ENCODE measurements at regions not wholly inside any gene's neighbourhood (a gene's known extent, or its start where the extent isn't known, plus 50 kb on each side); places are given as distances from the start of the nearest gene placed in this dataset.

- no peak for TF ChIP-seq CTCF (IDR thresholded peaks at IDR 0.05)
- no peak overlapping the region for H3K4me3 Mint-ChIP-seq
- DNase-seq, result no peak
- Histone ChIP-seq H3K27me3 (ENCODE audit: control insufficient read depth in 2 of 2, insufficient read depth in 2 of 2, low read length in 2 of 2) (no peaks in the 10 kb centered on the region), H3K9me3 (replicated peaks in 1 of 2; ENCODE audit: control insufficient read depth in 1 of 2, insufficient read depth in 1 of 2, low read length in 2 of 2) (peaks cover 30% of the 10 kb centered on the region in 2 donors), H3K36me3 (replicated peaks in 1 of 2; ENCODE audit: control insufficient read depth in 1 of 2, insufficient read depth in 2 of 2, low read length in 2 of 2) (no peaks in the 10 kb centered on the region), H3K4me1 (ENCODE audit: control insufficient read depth in 1 of 2, insufficient read depth in 2 of 2, low read length in 2 of 2) (no peaks in the 10 kb centered on the region), H3K79me2 (ENCODE audit: insufficient read depth, low read length) (no peaks in the 10 kb centered on the region), H3K27ac (ENCODE audit: low read depth in 1 of 2, low read length in 2 of 2) (no peak overlapping the region), H2AFZ (ENCODE audit: insufficient read depth, low read depth, low read length, poor library complexity, severe bottlenecking) (no peak overlapping the region), H3K4me2 (replicated peaks; ENCODE audit: extremely low read depth, low read length, poor library complexity, severe bottlenecking) (no peak overlapping the region), H4K20me1 (ENCODE audit: insufficient read depth, low read length) (no peaks in the 10 kb centered on the region), H3K9ac (ENCODE audit: insufficient read depth, low read length, poor library complexity, severe bottlenecking) (no peak overlapping the region), H3K4me3 (replicated peaks in 1 of 3; ENCODE audit: low read depth in 2 of 3, low read length in 3 of 3) (no peak overlapping the region)
- no peaks in the 10 kb centered on the region for H3K4me1 Mint-ChIP-seq
- no CpG with 5 or more reads among the region's 2 CpGs for WGBS (ENCODE audit: insufficient coverage)
- no peaks in the 10 kb centered on the region for H3K36me3 Mint-ChIP-seq
- intact Hi-C loops (cut with micrococcal nuclease), result no loop called here
- peaks cover 4 to 19% (median 13%) of the 10 kb centered on the region in 7 donors for H3K9me3 Mint-ChIP-seq
- no peak overlapping the region for H3K27ac Mint-ChIP-seq
- no peaks in the 10 kb centered on the region for H3K27me3 Mint-ChIP-seq (ENCODE audit: low read depth in 3 of 3)
Measured at GRCh38 chr2:125041846-125042245, 1016.8 kb downstream of the CNTNAP5 start.

- H3K79me2 ChIP-seq (ENCODE audit: insufficient read depth, low read length), result no peaks in the 10 kb centered on the region
- H4K20me1 ChIP-seq (ENCODE audit: insufficient read depth, low read length), result no peaks in the 10 kb centered on the region
- Mint-ChIP-seq H3K9me3 (peaks cover 4 to 16% (median 11%) of the 10 kb centered on the region in 7 donors), H3K27ac (no peak overlapping the region), H3K4me1 (no peaks in the 10 kb centered on the region), H3K27me3 (ENCODE audit: low read depth in 3 of 3) (no peaks in the 10 kb centered on the region), H3K4me3 (no peak overlapping the region), H3K36me3 (no peaks in the 10 kb centered on the region)
- H3K4me2 ChIP-seq (replicated peaks; ENCODE audit: extremely low read depth, low read length, poor library complexity, severe bottlenecking), result no peak overlapping the region
- no peak overlapping the region for H2AFZ ChIP-seq (ENCODE audit: insufficient read depth, low read depth, low read length, poor library complexity, severe bottlenecking)
- H3K27me3 ChIP-seq (ENCODE audit: control insufficient read depth in 2 of 2, insufficient read depth in 2 of 2, low read length in 2 of 2), result no peaks in the 10 kb centered on the region
- no peak overlapping the region for H3K27ac ChIP-seq (ENCODE audit: low read depth in 1 of 2, low read length in 2 of 2)
- intact Hi-C loops (cut with micrococcal nuclease), result no loop called here
- H3K9me3 ChIP-seq (replicated peaks in 1 of 2; ENCODE audit: control insufficient read depth in 1 of 2, insufficient read depth in 1 of 2, low read length in 2 of 2), result peaks cover 22% of the 10 kb centered on the region in 2 donors
- DNase-seq, result no peak
- H3K4me1 ChIP-seq (ENCODE audit: control insufficient read depth in 1 of 2, insufficient read depth in 2 of 2, low read length in 2 of 2), result no peaks in the 10 kb centered on the region
- H3K36me3 ChIP-seq (replicated peaks in 1 of 2; ENCODE audit: control insufficient read depth in 1 of 2, insufficient read depth in 2 of 2, low read length in 2 of 2), result no peaks in the 10 kb centered on the region
- H3K9ac ChIP-seq (ENCODE audit: insufficient read depth, low read length, poor library complexity, severe bottlenecking), result no peak overlapping the region
- H3K4me3 ChIP-seq (replicated peaks in 1 of 3; ENCODE audit: low read depth in 2 of 3, low read length in 3 of 3), result no peak overlapping the region
- no peak for TF ChIP-seq CTCF (IDR thresholded peaks at IDR 0.05)
Measured at GRCh38 chr2:125042727-125043126, 1017.6 kb downstream of the CNTNAP5 start.
